NCI-H2196 (cell line): ENCODE measurements at regions not wholly inside any gene's neighbourhood (a gene's known extent, or its start where the extent isn't known, plus 50 kb on each side); places are given as distances from the start of the nearest gene placed in this dataset.
"Not testable (repeated sequence)": the region's sequence is repeated elsewhere in the genome, so short reads cannot be mapped to it uniquely, and the experiment has no call there.

ENCODE experiments used
- DNase-seq: peaks from one replicate; lab custom pipeline; 2025; ENCODE audit not compliant: unreplicated experiment; lab: John Stamatoyannopoulos, UW

- peak; percentile 21 for DNase-seq
Measured at GRCh38 chr9:28073270-28073669, 500.0 kb upstream of the C9orf72 start.

DNA sequence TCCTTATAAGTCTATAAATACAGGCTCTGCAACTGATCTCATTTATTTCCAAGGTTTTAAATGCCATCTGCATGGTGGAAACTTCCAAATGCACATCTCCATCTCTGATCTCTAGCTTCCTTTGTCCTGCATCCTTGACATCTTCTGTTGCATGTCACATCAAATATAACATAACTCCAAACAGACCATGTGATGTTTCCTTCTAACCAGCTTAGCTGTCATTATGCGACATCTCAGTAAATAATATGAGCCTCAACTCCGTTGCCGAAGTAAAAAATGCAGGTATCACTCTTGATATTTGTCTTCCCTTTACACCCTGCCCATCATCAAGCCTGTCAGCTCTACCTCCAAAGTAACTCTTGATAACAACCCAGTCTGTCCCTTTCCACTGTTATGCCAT is 506.4 kb upstream of the C9orf72 start:
- no peak for DNase-seq

- no peak for DNase-seq
Measured at GRCh38 chr9:28082671-28083070, 509.4 kb upstream of the C9orf72 start.

- peak; percentile 3 for DNase-seq
Measured at GRCh38 chr9:28086881-28087280, 513.6 kb upstream of the C9orf72 start.

GRCh38 chr9:28092981-28093936 is 520.0 kb upstream of the C9orf72 start:
- DNase-seq = no peak

- no peak for DNase-seq
Measured at GRCh38 chr9:28101509-28101908, 528.2 kb upstream of the C9orf72 start.

GRCh38 chr9:28105001-28105400 is 531.7 kb upstream of the C9orf72 start:
- DNase-seq = no peak

DNA sequence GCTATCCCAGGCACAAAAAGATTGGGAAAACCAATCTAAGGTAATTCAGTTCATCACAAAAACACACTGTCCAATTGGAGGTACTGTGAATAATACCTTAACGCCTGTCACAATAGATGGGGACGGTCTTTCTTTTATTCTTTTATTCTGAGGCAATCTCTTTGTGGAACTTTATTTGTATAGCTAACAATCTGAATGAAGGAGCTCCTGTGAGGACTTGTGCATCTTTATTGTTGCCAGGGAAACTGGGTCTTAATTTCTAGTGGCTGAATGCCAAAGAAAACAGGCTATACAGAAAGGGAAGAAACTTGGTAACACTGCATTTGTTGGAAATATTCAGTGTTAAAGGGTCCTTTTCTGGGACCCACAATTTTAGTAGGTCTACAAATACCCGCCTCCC is 546.9 kb upstream of the C9orf72 start:
- DNase-seq = no peak

DNA sequence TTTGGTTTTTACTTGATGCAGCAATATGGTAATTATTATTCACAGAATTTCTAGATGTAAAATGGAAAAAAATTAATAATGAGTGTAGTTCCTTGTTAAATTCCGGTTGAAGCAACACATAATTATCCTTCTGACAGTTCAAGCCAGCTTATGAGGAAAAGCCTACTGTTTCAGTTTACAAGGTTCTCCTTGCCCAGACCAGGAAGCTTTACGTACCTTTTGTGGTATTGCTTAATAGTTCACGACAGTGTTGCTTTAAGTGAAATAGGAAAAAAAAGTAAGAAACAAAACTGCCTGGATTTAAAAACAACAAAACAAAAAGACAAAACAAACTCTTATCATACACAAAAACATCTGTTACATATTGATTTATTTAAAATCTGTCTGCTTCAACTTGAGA is 547.3 kb upstream of the C9orf72 start:
- no peak for DNase-seq

DNA sequence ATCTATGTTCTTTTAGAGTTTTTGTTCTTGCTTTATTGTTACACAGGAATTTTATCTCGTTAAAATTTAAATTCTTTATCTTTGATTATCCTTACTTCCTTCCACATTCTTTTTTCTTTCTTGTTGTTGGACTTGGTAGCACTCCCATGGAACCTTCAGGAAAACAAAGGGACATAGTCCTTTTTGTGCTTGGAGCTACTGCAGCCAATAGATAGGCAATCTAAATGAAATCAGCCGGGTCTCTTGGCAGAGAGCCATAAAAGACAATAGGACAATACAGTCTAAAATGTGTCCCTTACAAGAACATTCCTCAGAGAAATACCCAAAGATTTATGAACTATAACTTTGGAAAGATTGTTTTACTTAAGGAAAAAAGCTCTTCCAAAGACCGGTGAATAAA is 548.1 kb upstream of the C9orf72 start:
- no peak for DNase-seq

- no peak for DNase-seq
Measured at GRCh38 chr9:28124917-28125316, 551.6 kb upstream of the C9orf72 start.

DNA sequence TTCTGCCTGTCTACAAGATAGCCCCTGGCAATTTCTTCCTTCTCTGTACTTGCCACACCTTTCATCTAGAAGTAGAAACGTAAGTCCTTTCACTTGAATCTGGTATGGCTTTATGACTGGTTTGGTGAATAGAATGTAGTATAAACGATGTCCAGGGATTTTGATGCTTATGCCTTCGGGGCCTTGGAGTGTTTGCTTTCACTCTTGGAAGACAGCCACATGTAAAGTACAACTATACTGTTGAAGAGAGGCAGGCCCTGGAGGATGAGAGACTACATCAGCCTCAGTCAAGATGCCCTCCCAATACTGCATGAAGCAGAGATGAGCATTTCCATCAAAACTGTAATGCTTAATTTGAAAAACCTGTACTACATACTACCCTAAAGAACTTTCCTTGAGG is 553.8 kb upstream of the C9orf72 start:
- no peak for DNase-seq

GRCh38 chr9:28134446-28134976 is 561.2 kb upstream of the C9orf72 start:
- DNase-seq = no peak

DNA sequence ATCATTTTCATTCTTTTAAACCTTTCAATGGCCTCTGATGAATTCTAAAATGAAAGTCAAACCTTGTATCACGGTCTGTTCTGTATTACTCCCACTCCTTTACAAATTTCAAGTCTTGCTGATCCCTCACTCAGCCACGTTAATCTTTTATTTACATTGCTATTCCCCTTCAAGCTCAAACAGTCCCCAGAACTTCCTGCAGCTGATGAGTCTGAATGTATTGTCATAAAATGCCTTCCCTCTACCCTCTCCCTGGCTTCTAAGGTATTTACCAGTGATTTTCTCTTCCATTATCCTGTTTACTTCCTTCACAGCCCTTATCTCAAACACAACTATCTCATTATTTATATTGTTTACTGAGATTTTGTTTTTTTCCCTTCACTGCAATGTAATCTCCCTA is 562.3 kb upstream of the C9orf72 start:
- no peak for DNase-seq

DNA sequence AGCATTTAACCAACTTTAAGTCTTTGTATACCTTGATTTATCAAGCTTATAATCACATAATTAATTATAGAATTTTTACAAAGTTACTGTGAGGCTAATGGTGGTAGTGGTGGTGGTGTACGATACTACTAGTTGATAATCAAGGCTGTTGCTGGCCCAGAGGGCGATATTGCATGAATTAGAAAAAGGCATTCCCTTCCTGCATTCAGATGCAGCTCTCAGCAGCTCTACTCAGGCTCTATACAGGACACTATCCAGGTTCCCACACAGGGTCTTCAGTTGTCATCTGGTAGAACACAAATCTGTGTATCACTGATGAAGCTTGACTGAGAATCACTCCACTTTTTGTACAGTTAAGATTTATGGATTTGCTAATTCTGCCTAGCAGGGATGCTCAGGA is 562.8 kb upstream of the C9orf72 start:
- no peak for DNase-seq

- not testable (repeated sequence) for DNase-seq
Measured at GRCh38 chr9:28147430-28147829, 574.1 kb upstream of the C9orf72 start.

- DNase-seq = not testable (repeated sequence)
Measured at GRCh38 chr9:28147923-28148597, 574.8 kb upstream of the C9orf72 start.

GRCh38 chr9:28149361-28150050 is 576.2 kb upstream of the C9orf72 start:
- DNase-seq = not testable (repeated sequence)

DNA sequence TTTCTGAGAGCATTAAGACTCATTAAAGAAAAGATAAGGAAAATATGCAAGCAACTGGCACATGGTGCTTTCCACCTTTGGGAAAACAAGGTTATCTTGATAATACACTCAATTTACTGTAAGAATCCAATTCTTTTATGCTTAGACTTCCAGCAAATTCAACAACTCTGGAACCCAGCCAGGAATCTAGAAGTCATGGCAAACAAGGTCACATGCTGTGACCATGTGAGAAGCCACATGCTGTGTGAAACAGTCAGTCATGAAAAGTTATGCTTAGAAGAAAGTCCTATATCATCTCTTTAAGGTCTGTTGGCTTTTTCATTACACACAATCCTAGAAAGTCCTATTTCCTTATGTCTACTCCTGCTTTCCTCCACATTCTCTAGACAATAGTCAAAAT is 581.8 kb upstream of the C9orf72 start:
- no peak for DNase-seq

DNA sequence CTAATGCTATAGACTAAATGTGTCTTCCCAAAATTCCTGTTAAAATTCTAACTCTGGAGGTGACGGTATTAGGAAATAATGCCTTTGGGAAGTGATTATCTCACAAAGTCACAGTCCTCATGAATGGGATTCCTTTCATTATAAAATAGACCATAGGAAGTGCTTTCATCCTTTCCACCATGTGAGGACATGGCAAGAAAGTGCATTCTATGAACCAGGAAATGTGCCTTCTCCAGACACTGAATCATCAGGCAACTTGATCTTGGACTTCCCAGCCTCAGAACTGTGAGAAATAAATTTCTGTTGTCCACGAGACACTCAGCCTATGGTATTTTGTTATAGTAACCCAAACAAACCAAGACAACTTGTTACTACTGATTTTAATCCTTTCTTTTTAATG is 582.4 kb upstream of the C9orf72 start:
- DNase-seq = no peak

DNA sequence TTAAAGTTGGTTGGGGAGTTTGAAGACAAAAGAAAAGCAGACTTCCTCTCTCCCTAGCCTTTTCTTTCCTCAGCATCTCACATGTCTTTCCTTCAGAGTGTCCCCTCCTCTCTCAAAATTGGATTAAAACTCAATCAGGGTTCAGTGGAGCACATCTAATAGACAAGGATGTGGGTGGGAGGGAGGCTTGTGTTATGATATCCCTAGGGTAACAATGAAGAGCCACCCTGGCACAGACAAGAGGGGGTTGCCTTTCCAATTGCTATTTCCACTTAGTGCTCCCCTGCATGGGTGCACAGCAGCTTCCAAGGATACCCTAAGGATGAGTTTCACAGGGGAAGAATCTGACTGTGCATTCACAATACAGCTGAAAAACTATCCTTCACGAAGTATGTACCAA is 585.2 kb upstream of the C9orf72 start:
- DNase-seq = no peak
